Endothelial cell of umbilical vein (primary cell): ENCODE measurements at regions not wholly inside any gene's neighbourhood (a gene's known extent, or its start where the extent isn't known, plus 50 kb on each side); places are given as distances from the start of the nearest gene placed in this dataset.

Source experiments
- BruUV-seq: library from RNA; stranded (reverse); fragments of 400-500 nt; replicated peaks from 2 replicates; lab custom pipeline; 2021; lab: Mats Ljungman, UMichigan
- CTCF ChIA-PET: fragments of 300-600, 350-600 bp; sonication (Branson Sonifier 250); formaldehyde crosslinking; loops from one replicate; lab custom pipeline; 2021; ENCODE audit warnings: antibody characterized with exemption, inconsistent platforms; lab: Charles Lee
- POLR2A ChIA-PET: fragments of 300-600, 350-600 bp; sonication (Branson Sonifier 250); formaldehyde crosslinking; loops from one replicate; lab custom pipeline; 2021; ENCODE audit warnings: antibody characterized with exemption, inconsistent platforms; lab: Charles Lee
- DNase-seq: peaks from one replicate; pipeline ENCODE4 v3.0.0-alpha.2; 2011; ENCODE audit warnings: low read depth, low spot score
- FAIRE-seq: peaks from 2 replicates; lab custom pipeline; 2011; peaks lifted over from hg19 to GRCh38; lab: Jason Lieb, UNC
- H2AFZ ChIP-seq: 2 replicates; pipeline ENCODE4 v1.6.0; 2012; ENCODE audit warnings: low read depth, low read length, control low read depth, inconsistent platforms
- H3K27ac ChIP-seq: 2 replicates; pipeline ENCODE4 v1.5.1; 2011; ENCODE audit warnings: low read depth, mild to moderate bottlenecking, control low read depth, low read length, moderate library complexity; ENCODE audit not compliant: insufficient read depth
- H3K27me3 ChIP-seq, 2 experiments: 2 replicates each; pipeline versions ENCODE4 v1.6.0 to v1.6.1; 2011; ENCODE audit warnings: low read length in 2 of 2, mixed read lengths in 1 of 2; ENCODE audit not compliant: control insufficient read depth in 2 of 2, insufficient read depth in 2 of 2
- H3K36me3 ChIP-seq, 2 experiments: 2 replicates in 1 of 2; 3 replicates in 1 of 2; pipeline ENCODE4 v1.5.1; 2011; ENCODE audit warnings: low read length in 2 of 2, mild to moderate bottlenecking in 1 of 2, moderate library complexity in 1 of 2; ENCODE audit not compliant: control insufficient read depth in 2 of 2, insufficient read depth in 2 of 2; ENCODE audit errors: extremely low read depth in 1 of 2
- H3K4me1 ChIP-seq: 3 replicates; pipeline ENCODE4 v1.5.1; 2011; ENCODE audit warnings: mild to moderate bottlenecking, low read length; ENCODE audit not compliant: control insufficient read depth, insufficient read depth; ENCODE audit errors: extremely low read depth
- H3K4me2 ChIP-seq: 2 replicates; pipeline ENCODE4 v1.6.1; 2011; ENCODE audit warnings: low read length, control low read depth, mixed read lengths; ENCODE audit not compliant: insufficient read depth
- H3K4me3 ChIP-seq, 3 experiments: fragments of 200-600 bp in 1 of 3; sonication (generic), shearing (Covaris generic) in 1 of 3; replicated peaks in 1 of 3; 2 replicates each; pipeline ENCODE4 v1.5.1; 2011 to 2016; ENCODE audit warnings: control low read depth in 3 of 3, low read length in 3 of 3, mild to moderate bottlenecking in 2 of 3, inconsistent platforms in 1 of 3, low read depth in 1 of 3, moderate library complexity in 1 of 3; ENCODE audit not compliant: insufficient read depth in 1 of 3
- H3K79me2 ChIP-seq: 2 replicates; pipeline ENCODE4 v1.6.0; 2012; ENCODE audit warnings: low read length, inconsistent platforms; ENCODE audit not compliant: control insufficient read depth, insufficient read depth
- H3K9ac ChIP-seq: replicated peaks from 2 replicates; pipeline ENCODE3; 2011; ENCODE audit warnings: low read length, control low read depth; ENCODE audit not compliant: insufficient read depth; ENCODE audit errors: extremely low read depth
- H3K9me1 ChIP-seq: replicated peaks from 3 replicates; pipeline ENCODE4 v1.6.0; 2011; ENCODE audit warnings: mild to moderate bottlenecking, low read length; ENCODE audit not compliant: control insufficient read depth, insufficient read depth; ENCODE audit errors: extremely low read depth
- H3K9me3 ChIP-seq: replicated peaks from 2 replicates; pipeline ENCODE4 v1.5.1; 2012; ENCODE audit warnings: low read length, inconsistent platforms; ENCODE audit not compliant: control insufficient read depth, insufficient read depth
- H4K20me1 ChIP-seq: replicated peaks from 2 replicates; pipeline ENCODE3; 2011; ENCODE audit warnings: mild to moderate bottlenecking, low read length; ENCODE audit not compliant: control insufficient read depth, insufficient read depth; ENCODE audit errors: extremely low read depth
- EZH2 ChIP-seq: IDR thresholded peaks from 2 replicates; pipeline ENCODE4 v1.6.1; 2012; ENCODE audit warnings: borderline replicate concordance, low read depth, mild to moderate bottlenecking, moderate library complexity, low read length, inconsistent platforms; ENCODE audit not compliant: severe bottlenecking
- GATA2 ChIP-seq: IDR thresholded peaks from 2 replicates; pipeline ENCODE4 v1.7.0; 2011; ENCODE audit warnings: low read depth, mild to moderate bottlenecking, moderate library complexity, mixed read lengths, low read length; ENCODE audit not compliant: insufficient read length, insufficient read depth
- JUN ChIP-seq: IDR thresholded peaks from 2 replicates; pipeline ENCODE4 v1.6.1; 2011; ENCODE audit warnings: borderline replicate concordance, low read depth; ENCODE audit not compliant: insufficient read length, insufficient read depth
- MYC ChIP-seq: IDR thresholded peaks from one replicate; pipeline ENCODE4 v1.6.1; 2011; ENCODE audit warnings: mild to moderate bottlenecking, low read depth, low read length
- POLR2A ChIP-seq: IDR thresholded peaks from 2 replicates; pipeline ENCODE4 v1.6.1; 2012; ENCODE audit warnings: low read depth, mild to moderate bottlenecking, control low read depth, low read length
- POLR2AphosphoS5 ChIP-seq: IDR thresholded peaks from 2 replicates; pipeline ENCODE4 v1.6.1; 2012; ENCODE audit warnings: low read depth, mild to moderate bottlenecking, control low read depth, low read length, moderate library complexity; ENCODE audit not compliant: insufficient read depth
- dilution Hi-C: fragments of 300-500 bp; cut with MboI; formaldehyde crosslinking; loops from one replicate; pipeline ENCODE4 v1.15.0; 2019; ENCODE audit warnings: low sequenced_read_pairs; ENCODE audit not compliant: extremely low pct_ligation_motif_present
- intact Hi-C: fragments of 100-400 bp; cut with micrococcal nuclease; formaldehyde crosslinking; loops from one replicate; pipeline ENCODE4 v1.10.0; 2022
- TF ChIP-seq, protein P1 (sequence below): IDR thresholded peaks from 2 replicates; pipeline ENCODE4 v1.6.1; 2011; ENCODE audit not compliant: insufficient read depth, insufficient read length
- TF ChIP-seq, protein P2 (sequence below), 2 donors: IDR thresholded peaks; 1 replicate in 1 of 2; 2 replicates in 1 of 2; pipeline ENCODE4 v1.5.1; 2011; ENCODE audit warnings: low read length in 2 of 2, mild to moderate bottlenecking in 2 of 2, moderate library complexity in 2 of 2, control low read depth in 1 of 2, inconsistent platforms in 1 of 2, low read depth in 1 of 2; ENCODE audit not compliant: insufficient read depth in 1 of 2; ENCODE audit errors: extremely low read depth in 1 of 2

DNA sequence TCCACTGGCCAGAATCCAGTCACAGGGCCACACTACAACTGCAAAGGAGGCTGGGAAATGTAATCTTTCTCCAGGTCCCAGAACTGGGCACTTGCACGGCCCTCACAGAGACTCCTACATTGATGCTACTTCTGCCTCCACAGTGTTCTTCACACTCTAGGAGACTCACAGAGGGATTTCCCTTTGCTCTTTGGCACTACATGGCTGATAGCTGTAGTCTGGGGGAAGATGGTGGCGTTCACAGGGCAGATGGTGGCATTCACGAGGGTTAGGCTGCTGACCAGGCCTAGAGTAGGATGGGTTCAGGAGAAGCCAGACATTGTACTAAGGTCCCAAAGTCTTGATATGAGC is 151.1 kb downstream of the NUAK1 start:
- TF ChIP-seq POLR2A, result no peak
- TF ChIP-seq JUN, result no peak
- TF ChIP-seq MYC, result no peak
- TF ChIP-seq EZH2, result no peak
- TF ChIP-seq, protein P1, sequence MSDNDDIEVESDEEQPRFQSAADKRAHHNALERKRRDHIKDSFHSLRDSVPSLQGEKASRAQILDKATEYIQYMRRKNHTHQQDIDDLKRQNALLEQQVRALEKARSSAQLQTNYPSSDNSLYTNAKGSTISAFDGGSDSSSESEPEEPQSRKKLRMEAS, result no peak
- TF ChIP-seq GATA2, result no peak
- TF ChIP-seq POLR2AphosphoS5, result no peak
- TF ChIP-seq, protein P2, sequence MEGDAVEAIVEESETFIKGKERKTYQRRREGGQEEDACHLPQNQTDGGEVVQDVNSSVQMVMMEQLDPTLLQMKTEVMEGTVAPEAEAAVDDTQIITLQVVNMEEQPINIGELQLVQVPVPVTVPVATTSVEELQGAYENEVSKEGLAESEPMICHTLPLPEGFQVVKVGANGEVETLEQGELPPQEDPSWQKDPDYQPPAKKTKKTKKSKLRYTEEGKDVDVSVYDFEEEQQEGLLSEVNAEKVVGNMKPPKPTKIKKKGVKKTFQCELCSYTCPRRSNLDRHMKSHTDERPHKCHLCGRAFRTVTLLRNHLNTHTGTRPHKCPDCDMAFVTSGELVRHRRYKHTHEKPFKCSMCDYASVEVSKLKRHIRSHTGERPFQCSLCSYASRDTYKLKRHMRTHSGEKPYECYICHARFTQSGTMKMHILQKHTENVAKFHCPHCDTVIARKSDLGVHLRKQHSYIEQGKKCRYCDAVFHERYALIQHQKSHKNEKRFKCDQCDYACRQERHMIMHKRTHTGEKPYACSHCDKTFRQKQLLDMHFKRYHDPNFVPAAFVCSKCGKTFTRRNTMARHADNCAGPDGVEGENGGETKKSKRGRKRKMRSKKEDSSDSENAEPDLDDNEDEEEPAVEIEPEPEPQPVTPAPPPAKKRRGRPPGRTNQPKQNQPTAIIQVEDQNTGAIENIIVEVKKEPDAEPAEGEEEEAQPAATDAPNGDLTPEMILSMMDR (IDR thresholded peaks at IDR 0.05; ENCODE audit: extremely low read depth in 1 of 2, insufficient read depth in 1 of 2, low read depth in 1 of 2, low read length in 2 of 2), result no peak
- FAIRE-seq, result no peak
- dilution Hi-C loops, result no loop called here
- intact Hi-C loops, result no loop called here
- CTCF ChIA-PET, result no interaction called here
- H3K4me2 ChIP-seq, result no peak overlapping the region
- peaks cover 3 to 8% of the 10 kb centered on the region in 2 experiments for H3K27me3 ChIP-seq
- POLR2A ChIA-PET, result no interaction called here
- H3K4me3 ChIP-seq, result no peak overlapping the region
- no TSS peak for BruUV-seq
- H3K9me3 ChIP-seq, result no peaks in the 10 kb centered on the region
- no peaks in the 10 kb centered on the region for H3K36me3 ChIP-seq
- no peak overlapping the region for H3K27ac ChIP-seq
- no peak overlapping the region for H2AFZ ChIP-seq
- no peaks in the 10 kb centered on the region for H3K9me1 ChIP-seq
- H3K79me2 ChIP-seq, result no peaks in the 10 kb centered on the region
- no peaks in the 10 kb centered on the region for H4K20me1 ChIP-seq
- H3K9ac ChIP-seq, result no peak overlapping the region
- DNase-seq, result no peak
- no peaks in the 10 kb centered on the region for H3K4me1 ChIP-seq
